HuH-7 (cell line): ENCODE measurements at regions not wholly inside any gene's neighbourhood (a gene's known extent, or its start where the extent isn't known, plus 50 kb on each side); places are given as distances from the start of the nearest gene placed in this dataset.
"Not testable (repeated sequence)": the region's sequence is repeated elsewhere in the genome, so short reads cannot be mapped to it uniquely, and the experiment has no call there.

ENCODE experiments used
- DNase-seq: peaks from one replicate; pipeline ENCODE4 v3.0.0; 2011; ENCODE audit warnings: low spot score

DNA sequence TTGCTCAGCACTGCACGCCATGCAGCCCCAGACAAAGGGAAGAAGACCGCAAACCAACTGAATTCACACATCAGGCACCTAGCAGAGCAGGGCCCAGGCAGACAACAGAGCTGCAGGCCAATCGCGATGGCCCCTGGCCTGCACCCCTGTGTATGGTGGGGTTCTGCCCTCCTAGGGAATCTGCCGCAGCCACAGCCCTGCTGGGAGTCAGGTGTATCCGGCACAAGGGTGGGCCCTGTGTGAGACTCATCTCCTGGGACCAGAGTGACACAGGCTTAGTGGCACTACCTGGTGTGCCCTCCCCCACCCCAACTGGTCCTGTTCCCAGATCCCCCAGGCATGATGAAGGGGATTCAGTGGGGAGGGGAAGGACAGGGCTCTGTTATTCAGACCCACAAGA is 122.8 kb downstream of the ATPSCKMT start:
- DNase-seq = no peak

DNA sequence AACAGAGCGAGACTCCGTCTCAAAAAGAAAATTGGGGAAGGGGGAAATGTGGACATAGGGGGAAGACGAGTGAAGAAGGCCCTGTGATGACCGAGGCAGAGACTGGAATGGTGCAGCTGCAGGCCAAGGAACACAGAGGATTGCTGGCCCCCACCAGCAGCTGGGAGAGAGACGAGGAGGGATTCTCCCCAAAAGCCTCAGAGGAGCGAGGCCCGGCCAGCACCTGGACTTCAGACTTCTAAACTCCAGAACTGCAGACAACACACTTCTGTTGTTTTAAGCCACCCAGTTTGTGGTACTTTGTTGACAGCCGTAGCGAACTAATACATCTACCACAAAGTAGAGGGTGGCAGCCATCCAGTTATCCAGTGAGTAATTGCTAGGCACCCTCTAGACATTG is 124.6 kb downstream of the ATPSCKMT start:
- no peak for DNase-seq

DNA sequence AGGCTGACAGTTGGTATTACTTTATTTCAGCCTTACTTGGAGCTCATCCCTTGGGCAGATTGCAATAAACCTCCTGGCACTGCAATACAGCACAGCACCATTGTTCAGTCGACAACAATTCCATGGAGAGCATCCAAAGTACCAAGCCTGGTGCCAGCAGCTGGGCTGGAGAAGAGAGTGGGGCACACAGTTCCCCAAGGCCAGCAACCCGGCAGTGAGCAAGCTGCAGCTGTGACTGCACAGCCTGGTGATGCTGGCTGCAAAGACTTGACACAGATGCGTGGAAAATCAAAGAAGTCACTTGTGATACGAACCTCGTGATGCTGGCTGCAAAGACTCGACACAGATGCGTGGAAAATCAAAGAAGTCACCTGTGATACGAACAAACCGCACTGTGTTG is 125.4 kb downstream of the ATPSCKMT start:
- no peak for DNase-seq

DNA sequence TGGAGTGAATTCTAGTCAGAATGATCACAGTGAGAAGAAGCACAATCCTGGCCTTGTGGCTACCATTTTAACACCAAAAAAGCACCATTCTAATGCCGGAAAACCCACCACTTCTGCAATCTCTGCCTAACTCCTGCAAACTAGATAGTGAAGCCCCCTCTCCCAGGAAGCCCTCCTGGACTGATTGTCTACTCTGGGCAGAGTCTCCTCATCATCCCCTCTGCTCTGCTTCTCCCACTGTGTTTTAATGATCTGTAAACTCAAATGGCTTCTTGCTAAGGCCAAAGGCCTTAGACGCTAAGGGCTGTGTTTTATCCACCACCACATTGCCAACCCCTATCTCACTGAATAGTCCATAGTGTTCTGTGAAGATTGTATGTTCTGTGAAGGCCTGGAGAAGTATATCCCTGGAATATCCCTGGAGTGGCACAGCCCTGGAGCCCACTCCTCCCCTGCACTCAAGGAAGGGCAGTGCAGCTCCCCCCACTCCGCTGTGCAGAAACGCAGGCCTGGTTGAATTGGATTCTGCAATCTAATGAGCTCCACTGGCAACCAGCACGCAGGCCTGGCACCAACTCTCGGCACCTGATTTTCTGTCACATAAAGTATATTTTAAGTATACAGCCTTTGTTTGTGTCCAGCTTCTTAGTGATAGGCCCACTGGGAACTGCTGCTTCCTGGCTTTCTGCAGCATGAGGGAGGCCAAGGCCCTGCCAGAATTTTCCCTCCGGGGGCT is 126.3 kb downstream of the ATPSCKMT start:
- DNase-seq = no peak

DNA sequence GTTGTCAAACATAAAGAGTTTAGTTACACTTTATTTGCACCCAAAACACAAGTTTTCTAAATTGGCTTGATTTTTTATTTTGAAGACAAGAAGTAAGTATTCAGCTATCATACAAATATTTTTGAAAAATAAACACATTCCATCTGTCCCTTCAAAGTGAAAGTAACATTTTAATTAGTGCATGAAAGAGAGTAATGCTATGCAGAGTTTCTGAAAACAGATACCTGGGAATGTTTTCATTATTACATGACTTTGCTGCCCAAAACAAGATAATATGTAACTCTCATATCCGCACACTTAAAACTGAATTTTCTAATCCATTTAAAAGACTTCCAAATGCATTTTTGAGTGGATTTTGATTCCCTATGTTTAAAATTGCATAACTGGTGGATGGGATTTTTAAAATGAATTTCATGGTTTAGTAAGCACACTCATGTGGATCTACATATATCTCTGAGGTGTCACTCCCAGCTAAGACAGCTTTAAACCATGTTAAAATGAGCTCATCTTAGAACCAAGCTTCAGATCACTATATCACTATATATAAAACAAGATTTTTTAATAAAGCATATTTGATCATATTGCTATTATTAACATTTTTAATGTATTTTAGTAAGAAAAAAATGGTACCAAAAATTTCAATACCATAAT is 127.5 kb downstream of the ATPSCKMT start:
- DNase-seq = no peak

DNA sequence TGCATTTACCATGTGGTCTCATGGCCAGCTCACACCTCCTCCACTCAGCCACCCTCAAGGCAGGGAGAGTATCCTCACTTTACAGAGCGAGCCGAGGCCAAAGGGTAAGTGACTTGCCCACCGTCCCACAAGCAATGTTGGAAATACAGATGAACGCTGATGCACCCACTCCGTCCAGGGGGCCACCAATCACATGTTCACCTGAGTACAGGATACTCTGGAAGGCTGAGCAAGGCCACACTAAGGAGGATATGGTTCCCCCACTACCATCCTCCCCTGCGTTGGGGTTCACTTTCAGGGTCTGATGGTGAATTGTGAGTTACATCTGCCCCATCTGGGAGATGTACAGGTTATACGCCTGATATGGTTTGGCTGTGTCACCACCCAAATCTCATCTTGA is 128.8 kb downstream of the ATPSCKMT start:
- no peak for DNase-seq

DNA sequence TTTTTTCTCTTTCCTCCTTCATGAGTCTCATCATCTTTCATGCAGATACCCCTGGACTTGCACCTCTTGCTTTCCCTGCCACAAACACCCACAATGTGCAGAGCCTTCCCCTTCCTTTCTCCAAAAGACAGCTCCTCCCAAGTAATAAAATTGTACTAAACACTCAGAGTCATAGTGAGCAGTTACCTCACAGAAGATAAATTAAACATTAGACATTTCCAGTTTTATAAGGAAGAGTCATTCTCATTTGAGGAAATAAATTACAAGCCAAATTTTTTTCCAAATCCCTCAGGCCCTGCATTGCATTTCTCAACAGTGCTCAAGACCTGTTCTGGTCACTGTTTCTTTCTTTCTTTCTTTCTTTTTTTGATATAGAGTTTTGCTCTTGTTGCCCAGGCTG is 131.5 kb downstream of the ATPSCKMT start:
- no peak for DNase-seq

DNA sequence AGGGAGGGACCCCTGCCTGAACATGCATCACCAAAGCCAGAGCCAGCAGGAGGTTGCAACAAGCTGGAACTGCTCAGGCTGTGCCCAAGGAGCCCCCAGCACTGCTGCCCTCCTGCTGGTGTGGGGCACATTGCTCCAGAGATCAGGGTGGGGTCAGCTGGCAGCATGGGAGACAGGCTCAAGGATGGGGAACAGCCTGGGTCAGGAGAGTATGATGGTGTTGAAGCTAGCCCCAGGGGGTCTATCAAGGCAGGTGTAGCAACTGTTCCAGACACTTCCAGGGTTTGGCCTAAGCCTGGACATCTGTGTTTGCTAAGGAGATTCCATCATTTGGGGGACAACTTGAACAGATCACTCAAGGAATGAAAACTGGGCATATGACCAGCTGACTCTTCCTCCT is 133.1 kb downstream of the ATPSCKMT start:
- DNase-seq = no peak

DNA sequence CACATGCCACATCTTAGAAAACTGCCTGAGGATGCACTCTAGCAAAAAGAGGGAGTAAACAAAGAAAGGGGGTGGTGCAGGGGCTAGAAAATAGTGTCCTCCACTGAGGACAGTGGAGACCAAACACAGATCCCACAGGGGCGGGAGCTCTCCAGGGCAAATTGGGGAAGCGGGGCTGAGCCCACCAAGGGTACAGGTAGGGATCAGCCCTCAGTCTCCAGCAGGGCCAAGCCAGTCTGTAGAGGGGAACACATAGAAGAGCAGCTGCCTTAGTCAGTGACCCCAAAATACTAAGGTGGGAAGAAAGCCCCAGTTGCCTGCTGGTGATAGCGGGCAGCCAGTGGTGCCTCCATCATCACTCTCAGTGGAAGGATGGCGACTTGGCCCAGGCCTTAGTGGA is 134.0 kb downstream of the ATPSCKMT start:
- DNase-seq = no peak

DNA sequence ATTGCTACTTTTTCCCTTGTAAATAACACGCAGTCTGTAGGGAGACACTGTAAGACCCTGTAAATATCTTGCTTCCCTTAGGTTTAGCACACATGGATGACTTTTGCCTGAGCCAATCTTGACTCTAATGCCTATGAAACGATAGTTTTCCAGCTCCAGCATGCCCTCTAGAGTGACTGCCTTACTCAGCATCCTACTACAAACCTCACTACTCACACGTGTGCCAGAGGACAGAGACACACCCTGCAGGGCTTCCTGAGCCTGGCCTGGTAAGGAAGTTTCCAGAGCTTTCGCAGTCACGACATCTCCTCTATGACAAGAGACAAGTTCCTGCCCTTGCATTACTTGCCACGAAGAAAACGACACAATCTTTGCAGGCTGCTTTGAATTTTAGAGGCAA is 138.1 kb downstream of the ATPSCKMT start:
- DNase-seq = peak; percentile 11

DNA sequence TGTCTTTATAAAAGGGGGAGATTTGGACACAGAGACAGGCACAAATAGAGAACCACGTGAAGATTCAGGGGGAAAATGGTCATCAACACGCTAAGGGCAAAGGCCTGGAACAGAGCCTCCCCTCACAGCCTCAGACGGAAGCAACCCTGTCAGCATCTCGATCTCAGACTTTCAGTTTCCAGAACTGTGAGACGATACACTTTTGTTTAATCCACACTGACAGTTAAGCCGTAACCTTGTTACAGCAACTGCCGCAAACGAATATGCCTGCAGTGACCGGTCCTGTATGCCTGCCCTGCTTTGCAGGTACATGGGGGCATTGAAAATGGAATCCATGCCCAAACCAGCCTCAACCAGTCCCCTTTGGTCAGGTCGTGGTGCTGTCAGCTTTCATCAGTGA is 139.5 kb downstream of the ATPSCKMT start:
- no peak for DNase-seq

DNA sequence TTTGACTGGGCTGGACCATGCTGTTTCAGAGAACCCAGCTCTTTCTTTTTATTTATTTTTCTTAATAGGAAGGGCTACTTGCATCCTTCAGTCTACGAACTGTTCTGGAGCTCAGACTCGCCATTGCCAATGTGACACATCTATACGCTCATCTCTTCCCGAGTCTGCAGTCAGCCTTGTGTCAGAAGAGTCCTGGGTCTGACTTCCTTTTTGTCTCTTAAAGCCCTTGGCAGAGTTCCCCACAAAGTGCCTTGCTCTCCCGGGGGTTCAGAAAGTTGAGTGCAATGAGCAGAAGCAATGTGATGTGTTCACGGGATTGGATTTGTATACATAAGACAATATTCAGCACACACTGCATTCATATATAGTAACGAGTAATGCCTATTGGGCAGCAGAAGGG is 140.4 kb downstream of the ATPSCKMT start:
- DNase-seq = no peak

DNA sequence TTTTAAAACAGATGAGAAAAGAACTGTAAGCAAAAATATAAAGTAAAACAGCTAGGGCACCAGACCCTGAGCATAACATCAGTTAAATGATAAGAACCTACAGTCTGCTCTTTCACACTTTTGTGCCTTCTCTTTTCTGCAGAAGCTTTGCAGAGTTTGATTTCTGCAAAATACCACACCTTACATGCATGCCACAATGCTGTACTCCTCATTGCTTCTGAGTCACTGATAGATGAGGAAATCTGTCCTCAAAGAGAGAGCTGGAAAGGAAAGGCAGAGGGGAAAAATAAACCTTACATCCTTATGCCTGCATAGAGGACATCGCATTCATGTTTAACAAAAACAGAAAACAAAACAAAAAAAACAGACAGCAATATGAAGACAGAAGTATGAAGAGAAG is 142.9 kb downstream of the ATPSCKMT start:
- DNase-seq = no peak

DNA sequence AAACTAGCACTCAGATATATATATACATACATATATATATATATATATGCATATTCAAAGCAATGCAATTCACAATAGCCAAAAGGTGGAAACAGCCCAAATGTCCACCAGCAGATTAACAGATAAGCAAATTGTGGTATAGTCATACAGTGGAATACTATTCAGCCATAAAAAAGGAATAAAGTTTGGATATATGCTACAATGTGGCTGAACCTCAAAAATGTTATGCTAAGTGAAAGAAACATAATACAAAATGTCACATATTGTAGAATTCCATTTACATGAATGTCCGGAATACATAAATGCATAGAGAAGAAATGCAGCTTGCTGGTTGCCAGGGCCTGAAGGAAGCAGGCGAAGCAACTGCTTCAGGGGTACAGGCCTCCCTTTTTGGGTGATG is 143.4 kb downstream of the ATPSCKMT start:
- DNase-seq = no peak

DNA sequence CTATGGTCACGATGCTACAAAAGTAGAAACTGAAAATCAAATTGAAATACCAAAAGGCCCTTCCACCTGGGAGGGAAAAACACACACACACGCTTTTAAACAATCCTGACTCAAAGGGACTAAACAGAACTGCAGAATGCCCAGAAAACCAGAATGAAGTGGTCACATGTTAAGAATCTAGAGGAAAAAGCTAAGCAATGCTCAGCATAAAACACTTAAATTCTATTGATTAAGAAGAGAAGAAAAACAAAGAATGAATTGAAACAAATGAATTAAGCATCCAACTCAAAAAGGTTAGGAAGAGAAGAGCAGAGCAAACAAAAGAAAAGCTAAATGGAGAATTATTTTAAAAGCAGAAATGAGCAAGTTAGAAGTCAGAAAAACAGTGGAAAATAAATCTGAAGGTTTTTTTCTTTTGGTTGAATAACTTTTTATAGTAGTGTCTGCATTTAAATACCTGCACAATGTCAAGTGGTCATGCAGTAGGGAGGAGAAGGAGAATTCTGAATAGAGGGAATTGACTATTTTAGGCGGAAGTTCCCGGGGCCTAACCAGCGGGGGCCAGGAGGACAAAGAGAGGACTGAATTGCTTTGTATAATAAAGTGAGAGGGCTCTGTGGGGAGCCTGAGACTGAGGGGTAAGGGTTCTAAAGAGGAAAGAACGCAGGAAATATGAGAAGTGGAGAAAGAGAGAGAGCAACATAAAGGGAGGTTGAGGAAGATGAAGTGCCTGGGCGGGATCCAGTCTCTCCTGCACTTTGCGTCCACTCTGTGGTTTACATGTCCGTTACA is 146.8 kb downstream of the ATPSCKMT start:
- DNase-seq = no peak

DNA sequence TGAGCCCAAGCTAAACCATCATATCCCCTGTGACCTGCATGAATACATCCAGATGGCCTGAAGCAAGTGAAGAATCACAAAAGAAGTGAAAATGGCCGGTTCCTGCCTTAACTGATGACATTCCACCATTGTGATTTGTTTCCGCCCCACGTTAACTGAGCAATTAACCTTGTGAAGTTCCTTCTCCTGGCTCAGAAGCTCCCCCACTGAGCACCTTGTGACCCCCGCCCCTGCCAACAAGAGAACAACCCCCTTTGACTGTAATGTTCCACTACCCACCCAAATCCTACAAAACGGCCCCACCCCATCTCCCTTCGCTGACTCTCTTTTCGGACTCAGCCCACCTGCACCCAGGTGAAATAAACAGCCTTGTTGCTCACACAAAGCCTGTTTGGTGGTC is 147.5 kb downstream of the ATPSCKMT start:
- DNase-seq = not testable (repeated sequence)

DNA sequence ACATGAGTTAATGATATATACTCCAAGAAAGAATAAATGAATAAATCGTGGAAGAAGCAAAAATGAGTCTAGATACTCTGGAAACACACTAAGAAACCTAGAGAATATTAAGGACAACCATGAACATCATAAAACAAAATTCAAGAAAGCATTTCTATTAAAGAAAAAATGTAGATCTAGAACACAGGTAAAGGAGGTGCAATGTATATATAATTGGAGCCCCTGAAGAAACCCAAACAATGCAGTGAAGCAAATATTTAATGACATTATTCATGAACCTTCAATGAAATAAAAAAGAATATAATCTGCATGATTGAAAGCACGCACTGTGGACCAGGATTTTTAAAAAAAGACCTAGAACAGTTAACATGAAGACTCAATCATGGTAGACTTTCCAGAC is 150.1 kb downstream of the ATPSCKMT start:
- no peak for DNase-seq

DNA sequence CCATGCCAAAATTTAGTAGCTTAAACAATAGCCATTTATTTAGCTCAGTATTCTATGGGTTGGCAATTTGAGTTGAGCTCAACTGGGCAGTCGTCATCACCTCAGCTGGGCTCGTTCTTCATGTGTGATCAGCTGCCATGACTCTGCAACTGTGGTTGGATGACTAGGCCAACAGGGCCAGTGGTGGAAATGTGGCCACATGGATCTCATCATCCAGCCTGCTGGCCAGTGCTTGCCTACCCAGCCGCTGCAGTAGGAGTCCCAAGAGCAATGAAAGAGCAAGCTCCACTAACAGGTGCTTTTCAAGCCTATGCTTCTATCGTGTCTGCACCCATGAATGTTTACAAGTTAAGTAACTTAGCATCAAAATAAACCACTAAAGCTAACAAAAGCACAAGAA is 158.0 kb downstream of the ATPSCKMT start:
- no peak for DNase-seq

DNA sequence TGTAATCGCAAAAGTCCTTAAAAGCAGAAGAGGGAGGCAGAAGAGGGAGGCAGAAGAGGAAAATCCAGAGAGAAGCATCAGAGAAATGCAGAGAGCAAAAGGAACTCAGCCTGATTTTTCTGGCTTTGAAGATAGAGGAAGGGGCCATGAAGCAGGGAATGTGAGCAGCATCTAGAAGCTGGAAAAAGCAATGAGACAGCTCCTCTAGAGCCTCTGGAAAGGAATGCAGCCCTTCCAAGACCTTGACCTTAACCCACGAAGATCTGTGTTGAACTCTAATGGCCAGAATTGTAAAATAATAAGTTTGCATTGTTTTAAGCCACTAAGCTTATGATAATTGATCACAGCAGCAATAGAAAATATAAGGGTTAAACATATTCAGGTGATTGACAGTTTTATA is 159.6 kb downstream of the ATPSCKMT start:
- DNase-seq = no peak

DNA sequence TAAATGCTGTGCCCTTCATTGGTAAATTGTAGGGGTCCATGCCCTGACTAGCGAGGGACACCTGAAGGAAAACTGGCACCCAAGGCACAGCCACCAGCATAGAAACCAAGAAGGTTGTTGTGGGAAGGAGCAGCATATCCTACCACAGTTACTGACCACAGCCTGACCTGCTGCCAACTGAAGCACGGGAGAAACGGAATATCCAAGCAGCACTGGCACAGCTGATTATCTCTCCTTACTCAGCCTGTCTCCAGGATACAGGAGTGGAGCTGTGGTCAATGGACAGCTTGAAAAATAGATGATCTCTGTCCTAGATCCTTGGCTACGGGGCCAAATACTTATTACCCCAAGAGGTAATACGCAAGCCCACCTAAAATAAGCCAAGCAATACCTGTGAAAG is 164.5 kb downstream of the ATPSCKMT start:
- DNase-seq = no peak

DNA sequence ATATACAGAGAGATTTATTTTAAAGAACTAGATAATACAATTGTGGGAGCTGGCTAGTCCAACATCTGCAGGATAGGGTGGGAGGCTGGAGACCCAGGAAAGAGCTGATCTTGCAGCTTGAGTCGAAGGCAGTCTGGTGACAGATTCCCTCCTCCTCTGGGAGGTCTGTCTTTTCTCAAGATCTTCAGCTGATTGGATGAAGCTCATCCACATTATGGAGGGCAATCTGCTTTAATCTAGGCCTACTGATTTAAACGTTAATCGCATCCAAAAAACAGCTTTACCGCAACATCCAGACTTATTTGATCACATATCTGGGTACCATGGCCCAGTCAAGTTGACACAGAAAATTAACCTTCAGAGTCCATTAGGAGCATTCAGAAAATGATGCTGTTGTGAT is 168.1 kb downstream of the ATPSCKMT start:
- DNase-seq = no peak

DNA sequence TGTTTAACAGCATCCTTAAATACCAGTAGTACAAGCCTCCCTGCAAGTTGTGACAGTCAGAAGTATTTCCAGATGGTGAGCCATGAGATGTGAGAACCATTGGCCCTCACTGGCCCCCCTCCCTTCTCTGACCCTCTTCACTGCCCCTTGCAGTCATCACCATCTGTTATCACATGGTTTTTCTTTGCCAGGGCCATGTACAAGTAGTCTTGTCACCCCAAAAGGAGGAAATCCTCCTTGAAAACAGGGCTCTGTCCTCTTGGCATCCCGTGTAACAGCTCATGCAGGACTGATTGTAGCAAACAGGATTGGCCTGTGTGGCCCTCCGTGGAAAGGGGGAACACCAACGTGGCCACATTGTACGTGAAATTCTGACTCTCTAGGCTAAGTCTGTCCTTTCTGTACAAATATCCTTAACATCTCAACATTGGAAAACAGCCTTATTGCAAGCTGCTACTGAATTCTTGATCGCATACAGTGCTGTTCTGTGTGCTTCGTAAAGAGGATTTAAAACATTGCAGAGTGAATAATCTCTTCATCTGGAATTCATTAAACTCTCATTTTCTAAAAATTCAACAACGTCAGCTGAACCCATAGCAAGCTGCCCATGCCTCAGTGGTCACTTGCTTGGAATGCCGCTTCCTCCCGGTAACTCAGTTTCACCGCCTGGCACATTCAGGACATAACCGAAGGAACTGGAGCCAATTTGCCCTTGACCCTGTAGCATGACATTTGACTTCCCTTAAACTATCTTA is 171.7 kb downstream of the ATPSCKMT start:
- DNase-seq = no peak
